Neuronal stem cell (in vitro differentiated cells): ENCODE measurements at regions not wholly inside any gene's neighbourhood (a gene's known extent, or its start where the extent isn't known, plus 50 kb on each side); places are given as distances from the start of the nearest gene placed in this dataset.

Experiments used
- DNase-seq: peaks from one replicate; pipeline ENCODE4 v3.0.0-alpha.2; 2013; ENCODE audit warnings: low spot score
- H2AFZ ChIP-seq: one replicate; pipeline ENCODE4 v1.6.1; 2013; ENCODE audit warnings: mild to moderate bottlenecking, low read length, inconsistent platforms
- H2AK5ac ChIP-seq: 2 replicates; pipeline ENCODE4 v1.6.1; 2013; ENCODE audit warnings: low read depth, mild to moderate bottlenecking, inconsistent platforms, low read length, moderate library complexity, mixed read lengths
- H2BK120ac ChIP-seq: 2 replicates; pipeline ENCODE4 v1.6.1; 2013; ENCODE audit warnings: low read depth, mild to moderate bottlenecking, inconsistent platforms, low read length, moderate library complexity, mixed read lengths
- H2BK12ac ChIP-seq: one replicate; pipeline ENCODE4 v1.6.1; 2013; ENCODE audit warnings: low read length, inconsistent platforms
- H2BK15ac ChIP-seq: 2 replicates; pipeline ENCODE4 v1.6.1; 2013; ENCODE audit warnings: mild to moderate bottlenecking, low read length, inconsistent platforms, mixed read lengths
- H2BK5ac ChIP-seq: one replicate; pipeline ENCODE4 v1.6.1; 2013; ENCODE audit warnings: inconsistent platforms, mild to moderate bottlenecking, low read length, moderate library complexity
- H3K14ac ChIP-seq: one replicate; pipeline ENCODE4 v1.6.1; 2013; ENCODE audit warnings: low read length, inconsistent platforms
- H3K18ac ChIP-seq: 2 replicates; pipeline ENCODE4 v1.6.1; 2013; ENCODE audit warnings: low read length, inconsistent platforms
- H3K23ac ChIP-seq: 2 replicates; pipeline ENCODE4 v1.6.1; 2013; ENCODE audit warnings: low read depth, mild to moderate bottlenecking, mixed read lengths, low read length, inconsistent platforms; ENCODE audit not compliant: poor library complexity
- H3K27ac ChIP-seq: replicated peaks from 3 replicates; pipeline ENCODE4 v1.5.1; 2013; ENCODE audit warnings: low read length, inconsistent platforms
- H3K27me3 ChIP-seq, 3 experiments: 2 replicates each; pipeline ENCODE4 v1.6.1; 2013; ENCODE audit warnings: low read length in 3 of 3, mild to moderate bottlenecking in 2 of 3, inconsistent platforms in 1 of 3, low read depth in 1 of 3, mixed read lengths in 1 of 3, moderate library complexity in 1 of 3; ENCODE audit not compliant: control insufficient read depth in 3 of 3, insufficient read depth in 3 of 3
- H3K36me3 ChIP-seq, 2 donors: replicated peaks in 1 of 2; 2 replicates each; pipeline ENCODE4 v1.6.1; 2013; ENCODE audit warnings: low read length in 2 of 2; ENCODE audit not compliant: control insufficient read depth in 2 of 2, insufficient read depth in 2 of 2
- H3K4ac ChIP-seq: 2 replicates; pipeline ENCODE4 v1.6.1; 2013; ENCODE audit warnings: inconsistent platforms, mild to moderate bottlenecking, low read length, moderate library complexity
- H3K4me1 ChIP-seq, 2 donors: 1 replicate in 1 of 2; 2 replicates in 1 of 2; pipeline ENCODE4 v1.6.1; 2013; ENCODE audit warnings: low read length in 2 of 2, low read depth in 1 of 2; ENCODE audit not compliant: control insufficient read depth in 2 of 2, insufficient read depth in 1 of 2
- H3K4me2 ChIP-seq: one replicate; pipeline ENCODE4 v1.6.1; 2013; ENCODE audit warnings: mild to moderate bottlenecking, low read length, inconsistent platforms; ENCODE audit not compliant: insufficient read depth, poor library complexity, severe bottlenecking
- H3K4me3 ChIP-seq, 2 donors: 2 replicates each; pipeline ENCODE4 v1.5.1; 2013; ENCODE audit warnings: low read length in 2 of 2, mild to moderate bottlenecking in 2 of 2, inconsistent platforms in 1 of 2, moderate library complexity in 1 of 2
- H3K79me1 ChIP-seq: one replicate; pipeline ENCODE4 v1.6.1; 2013; ENCODE audit warnings: low read depth, mild to moderate bottlenecking, inconsistent platforms, low read length, moderate library complexity
- H3K9ac ChIP-seq: one replicate; pipeline ENCODE4 v1.6.1; 2013; ENCODE audit warnings: mild to moderate bottlenecking, low read depth, low read length, inconsistent platforms; ENCODE audit not compliant: poor library complexity
- H3K9me3 ChIP-seq, 2 donors: replicated peaks in 1 of 2; 2 replicates each; pipeline versions ENCODE3 to v1.6.1; 2013; ENCODE audit warnings: low read length in 2 of 2, mild to moderate bottlenecking in 2 of 2, inconsistent platforms in 1 of 2, low read depth in 1 of 2, mixed read lengths in 1 of 2, moderate library complexity in 1 of 2; ENCODE audit not compliant: control insufficient read depth in 2 of 2, insufficient read depth in 1 of 2
- H4K8ac ChIP-seq: one replicate; pipeline ENCODE4 v1.6.1; 2013; ENCODE audit warnings: low read depth, mild to moderate bottlenecking, inconsistent platforms, low read length, moderate library complexity
- H4K91ac ChIP-seq: one replicate; pipeline ENCODE4 v1.6.1; 2013; ENCODE audit warnings: low read length, low read depth, mild to moderate bottlenecking, inconsistent platforms; ENCODE audit not compliant: poor library complexity
- WGBS, 2 donors: extraction: QIAGEN DNeasy Blood & Tissue Kit; methylation state at CpG; one replicate each; pipeline ENCODE4 v1.1.7; 2013; ENCODE audit warnings: missing lambda C conversion rate in 2 of 2, mixed read lengths in 1 of 2; ENCODE audit not compliant: insufficient read length in 2 of 2, insufficient replicate concordance in 1 of 2; ENCODE audit errors: extremely low coverage in 2 of 2; 5-methylcytosine and 5-hydroxymethylcytosine counted together

DNA sequence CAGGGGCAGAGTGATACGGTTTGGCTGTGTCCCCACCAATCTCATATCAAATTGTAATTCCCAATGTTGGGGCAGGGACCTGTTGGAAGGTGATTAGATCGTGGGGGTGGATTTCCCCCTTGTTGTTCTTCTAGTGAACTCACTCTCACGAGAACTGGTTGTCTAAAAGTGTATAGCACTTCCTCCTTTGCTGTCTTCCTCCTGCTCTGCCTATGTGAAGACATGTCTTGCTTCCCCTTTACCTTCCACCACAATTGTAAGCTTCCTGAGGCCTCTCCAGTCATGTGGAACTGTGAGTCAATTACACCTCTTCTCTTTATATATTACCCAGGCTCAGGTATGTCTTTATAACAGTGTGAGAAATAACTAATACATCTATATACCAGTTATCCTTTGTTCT is 706.4 kb upstream of the KLHL1 start:
- no peaks in the 10 kb centered on the region for H3K79me1 ChIP-seq
- no peaks in the 10 kb centered on the region for H3K4me1 ChIP-seq
- H2BK120ac ChIP-seq: no peak overlapping the region
- no peak overlapping the region for H3K18ac ChIP-seq
- no peak overlapping the region for H3K14ac ChIP-seq
- no peak overlapping the region for H3K23ac ChIP-seq
- no peak overlapping the region for H4K91ac ChIP-seq
- WGBS, 2 donors: no CpG with 5 or more reads among the region's 3 CpGs
- no peak for DNase-seq
- no peak overlapping the region for H4K8ac ChIP-seq
- H2AK5ac ChIP-seq: no peak overlapping the region
- no peaks in the 10 kb centered on the region for H3K27me3 ChIP-seq
- H3K27ac ChIP-seq: no peak overlapping the region
- H3K4me3 ChIP-seq: no peak overlapping the region
- no peak overlapping the region for H2BK12ac ChIP-seq
- H2AFZ ChIP-seq: no peak overlapping the region
- no peak overlapping the region for H3K4ac ChIP-seq
- no peak overlapping the region for H2BK5ac ChIP-seq
- H3K36me3 ChIP-seq: no peaks in the 10 kb centered on the region
- no peak overlapping the region for H3K4me2 ChIP-seq
- peaks cover 0 to 9% of the 10 kb centered on the region in 2 donors for H3K9me3 ChIP-seq
- no peak overlapping the region for H3K9ac ChIP-seq
- H2BK15ac ChIP-seq: no peak overlapping the region

DNA sequence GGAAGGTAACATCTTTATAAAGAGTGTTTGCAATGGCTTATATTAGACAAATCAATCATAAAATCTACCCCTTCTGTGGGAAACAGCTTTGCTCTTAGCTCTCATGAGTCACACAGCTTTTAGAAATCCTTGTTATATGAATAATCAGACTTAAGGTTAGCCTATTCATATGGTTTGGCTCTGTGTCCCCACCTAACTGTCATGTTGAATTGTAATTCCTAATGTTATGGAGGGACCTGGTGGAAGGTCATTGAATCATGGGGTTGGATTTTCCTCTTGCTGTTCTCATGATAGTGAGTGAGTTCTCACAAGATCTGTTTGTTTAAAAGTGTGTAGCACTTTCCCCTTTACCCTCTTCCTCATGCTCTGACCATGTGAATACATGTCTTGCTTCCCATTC is 704.2 kb upstream of the KLHL1 start:
- no peak overlapping the region for H3K14ac ChIP-seq
- no peak overlapping the region for H2BK120ac ChIP-seq
- H3K36me3 ChIP-seq: no peaks in the 10 kb centered on the region
- no peaks in the 10 kb centered on the region for H3K79me1 ChIP-seq
- no peak overlapping the region for H2AK5ac ChIP-seq
- H3K4me1 ChIP-seq: no peaks in the 10 kb centered on the region
- H4K8ac ChIP-seq: no peak overlapping the region
- H2BK5ac ChIP-seq: no peak overlapping the region
- H2AFZ ChIP-seq: no peak overlapping the region
- H3K4me2 ChIP-seq: no peak overlapping the region
- H3K4me3 ChIP-seq: no peak overlapping the region
- H3K4ac ChIP-seq: no peak overlapping the region
- H3K9ac ChIP-seq: no peak overlapping the region
- H3K27me3 ChIP-seq: no peaks in the 10 kb centered on the region
- no peak for DNase-seq
- no peak overlapping the region for H3K23ac ChIP-seq
- no peak overlapping the region for H4K91ac ChIP-seq
- peaks cover 0 to 18% of the 10 kb centered on the region in 2 donors for H3K9me3 ChIP-seq
- no peak overlapping the region for H3K27ac ChIP-seq
- no peak overlapping the region for H2BK15ac ChIP-seq
- H2BK12ac ChIP-seq: no peak overlapping the region
- H3K18ac ChIP-seq: no peak overlapping the region

DNA sequence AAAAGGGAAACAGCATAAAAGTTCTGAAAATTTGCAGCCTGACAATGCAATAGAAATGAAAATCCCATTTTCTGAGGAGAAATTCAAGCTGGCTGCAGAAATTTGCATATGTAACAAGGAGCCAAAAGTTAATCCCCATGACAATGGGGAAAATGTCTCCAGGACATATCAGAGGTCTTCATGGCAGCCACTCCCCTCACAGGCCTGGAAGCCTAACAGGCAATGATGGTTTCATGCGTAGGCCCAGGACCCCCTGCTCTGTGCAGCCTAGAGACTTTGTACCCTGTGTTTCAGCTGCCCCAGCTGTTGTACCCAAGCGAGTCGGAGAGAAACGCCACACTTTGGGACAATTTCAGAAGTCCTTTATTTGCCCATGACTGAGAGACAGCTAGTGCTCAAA is 701.3 kb upstream of the KLHL1 start:
- Histone ChIP-seq H3K4me1 (no peaks in the 10 kb centered on the region), H2AK5ac (no peak overlapping the region), H3K4me2 (no peak overlapping the region), H3K27me3 (no peaks in the 10 kb centered on the region), H3K4ac (no peak overlapping the region), H3K9ac (no peak overlapping the region), H3K9me3 (peaks cover 0 to 26% of the 10 kb centered on the region in 2 donors), H2BK5ac (no peak overlapping the region), H3K36me3 (no peaks in the 10 kb centered on the region), H2BK12ac (no peak overlapping the region), H3K14ac (no peak overlapping the region), H4K8ac (no peak overlapping the region), H3K27ac (no peak overlapping the region), H4K91ac (no peak overlapping the region), H3K23ac (no peak overlapping the region), H3K18ac (no peak overlapping the region), H2AFZ (no peak overlapping the region), H2BK120ac (no peak overlapping the region), H3K4me3 (no peak overlapping the region), H2BK15ac (no peak overlapping the region), H3K79me1 (no peaks in the 10 kb centered on the region)
- WGBS, 2 donors: no CpG with 5 or more reads among the region's 4 CpGs
- no peak for DNase-seq

DNA sequence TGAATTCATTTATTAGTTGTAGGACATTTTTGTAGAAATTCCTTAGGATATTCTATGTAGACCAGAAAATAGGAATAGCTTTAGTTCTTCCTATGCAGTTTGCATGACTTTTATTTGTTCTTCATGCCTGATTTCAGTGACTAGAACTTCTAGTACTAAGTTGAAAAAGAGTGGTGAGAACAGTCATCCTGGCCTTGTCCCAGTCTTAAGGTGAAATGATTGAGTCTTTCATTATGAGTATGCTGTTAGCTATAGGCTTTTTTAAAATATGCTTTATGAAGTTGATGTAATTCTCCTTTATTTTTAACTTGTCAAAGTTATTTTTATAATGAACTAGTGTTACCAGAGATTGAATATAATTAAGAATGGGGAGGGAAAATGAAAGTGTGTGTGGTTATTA is 690.1 kb upstream of the KLHL1 start:
- Histone ChIP-seq H2BK12ac (no peak overlapping the region), H2BK15ac (no peak overlapping the region), H3K4me2 (no peak overlapping the region), H3K14ac (no peak overlapping the region), H3K23ac (no peak overlapping the region), H3K27me3 (no peaks in the 10 kb centered on the region), H3K4ac (no peak overlapping the region), H2BK5ac (no peak overlapping the region), H4K91ac (no peak overlapping the region), H3K9me3 (no peaks in the 10 kb centered on the region), H2AFZ (no peak overlapping the region), H3K27ac (no peak overlapping the region), H3K36me3 (no peaks in the 10 kb centered on the region), H3K18ac (no peak overlapping the region), H3K9ac (no peak overlapping the region), H4K8ac (no peak overlapping the region), H3K4me3 (no peak overlapping the region), H2BK120ac (no peak overlapping the region), H2AK5ac (no peak overlapping the region), H3K79me1 (no peaks in the 10 kb centered on the region), H3K4me1 (no peaks in the 10 kb centered on the region)
- DNase-seq: no peak
